Activated T-helper 17 cell treated with anti-CD3 and anti-CD28 coated beads, Interleukin-2, amount 50 U/mL, for 72 hours (primary cell): ENCODE measurements at regions not wholly inside any gene's neighbourhood (a gene's known extent, or its start where the extent isn't known, plus 50 kb on each side); places are given as distances from the start of the nearest gene placed in this dataset.

Experiments used
- ATAC-seq: fragments of 150-1000 bp; cut with Tn5 transposase; replicated peaks from 2 replicates; pipeline ENCODE4 v1.10.0; 2021; ENCODE audit warnings: mild to moderate bottlenecking, moderate library complexity
- H3K27ac Mint-ChIP-seq: one replicate; pipeline ENCODE4 v1.8.0; 2022; ENCODE audit warnings: mixed read lengths
- H3K27me3 Mint-ChIP-seq: one replicate; pipeline ENCODE4 v1.8.0; 2022; ENCODE audit warnings: mixed read lengths
- H3K36me3 Mint-ChIP-seq: one replicate; pipeline ENCODE4 v1.8.0; 2022; ENCODE audit warnings: low read depth, mild to moderate bottlenecking, mixed read lengths
- H3K4me1 Mint-ChIP-seq: one replicate; pipeline ENCODE4 v1.8.0; 2022; ENCODE audit warnings: mixed read lengths
- H3K4me3 Mint-ChIP-seq: one replicate; pipeline ENCODE4 v1.8.0; 2022; ENCODE audit warnings: mild to moderate bottlenecking, mixed read lengths
- H3K9me3 Mint-ChIP-seq: one replicate; pipeline ENCODE4 v1.8.0; 2022; ENCODE audit warnings: mixed read lengths

DNA sequence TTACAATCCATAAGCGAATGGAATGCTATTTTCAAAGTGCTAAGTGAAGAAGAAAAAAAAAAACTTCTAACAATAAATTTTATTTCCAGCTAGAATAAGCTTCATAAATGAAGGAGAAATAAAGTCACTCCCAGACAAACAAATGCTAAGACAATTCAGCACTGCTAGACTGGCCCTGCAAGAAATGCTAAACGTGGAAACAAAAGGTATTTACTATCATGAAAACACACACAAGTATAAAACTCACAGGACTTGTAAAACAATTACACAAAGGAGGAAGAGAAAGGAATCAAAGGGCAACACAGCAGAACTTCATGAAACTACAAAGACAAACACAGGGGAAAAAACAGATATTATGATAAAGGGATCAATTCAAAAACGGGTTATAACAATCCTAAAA, 85.8 kb upstream of the NELL2 start:
- H3K36me3 Mint-ChIP-seq, result no peaks in the 10 kb centered on the region
- ATAC-seq, result no peak
- H3K27me3 Mint-ChIP-seq, result no peaks in the 10 kb centered on the region
- H3K4me1 Mint-ChIP-seq, result no peaks in the 10 kb centered on the region
- peaks cover 4% of the 10 kb centered on the region for H3K9me3 Mint-ChIP-seq
- no peak overlapping the region for H3K4me3 Mint-ChIP-seq
- H3K27ac Mint-ChIP-seq, result no peak overlapping the region

- no peaks in the 10 kb centered on the region for H3K27me3 Mint-ChIP-seq
- no peak for ATAC-seq
- H3K4me3 Mint-ChIP-seq, result no peak overlapping the region
- no peaks in the 10 kb centered on the region for H3K4me1 Mint-ChIP-seq
- H3K9me3 Mint-ChIP-seq, result peaks cover 4% of the 10 kb centered on the region
- no peak overlapping the region for H3K27ac Mint-ChIP-seq
- no peaks in the 10 kb centered on the region for H3K36me3 Mint-ChIP-seq
Measured at GRCh38 chr12:44960856-44961255, 84.7 kb upstream of the NELL2 start.

GRCh38 chr12:44960423-44960822, 84.3 kb upstream of the NELL2 start:
- Mint-ChIP-seq H3K4me1 (no peaks in the 10 kb centered on the region), H3K27me3 (no peaks in the 10 kb centered on the region), H3K36me3 (no peaks in the 10 kb centered on the region), H3K4me3 (no peak overlapping the region), H3K27ac (no peak overlapping the region), H3K9me3 (peaks cover 4% of the 10 kb centered on the region)
- ATAC-seq, result no peak

DNA sequence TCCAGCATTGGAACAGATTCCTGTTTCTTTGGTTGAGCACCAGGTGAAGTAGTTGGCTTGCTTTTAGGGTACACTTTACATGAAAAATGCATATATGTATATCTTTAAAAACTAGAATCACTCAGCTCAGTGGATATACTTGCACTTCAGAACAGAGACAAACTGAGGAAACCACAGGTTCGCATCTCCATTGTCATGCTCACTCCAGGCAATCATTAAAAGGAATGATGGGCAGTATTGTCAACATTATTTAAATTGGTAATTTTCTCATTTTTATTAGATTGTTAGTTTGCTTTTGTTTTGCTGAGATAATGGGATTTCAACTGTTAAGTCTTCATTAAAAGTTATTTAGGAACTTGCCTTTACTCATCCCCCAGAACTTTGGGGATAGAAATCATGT, 71.0 kb upstream of the NELL2 start:
- ATAC-seq, result no peak
- no peak overlapping the region for H3K4me3 Mint-ChIP-seq
- peaks cover 15% of the 10 kb centered on the region for H3K27me3 Mint-ChIP-seq
- no peaks in the 10 kb centered on the region for H3K4me1 Mint-ChIP-seq
- H3K27ac Mint-ChIP-seq, result no peak overlapping the region
- H3K36me3 Mint-ChIP-seq, result no peaks in the 10 kb centered on the region
- H3K9me3 Mint-ChIP-seq, result no peaks in the 10 kb centered on the region

DNA sequence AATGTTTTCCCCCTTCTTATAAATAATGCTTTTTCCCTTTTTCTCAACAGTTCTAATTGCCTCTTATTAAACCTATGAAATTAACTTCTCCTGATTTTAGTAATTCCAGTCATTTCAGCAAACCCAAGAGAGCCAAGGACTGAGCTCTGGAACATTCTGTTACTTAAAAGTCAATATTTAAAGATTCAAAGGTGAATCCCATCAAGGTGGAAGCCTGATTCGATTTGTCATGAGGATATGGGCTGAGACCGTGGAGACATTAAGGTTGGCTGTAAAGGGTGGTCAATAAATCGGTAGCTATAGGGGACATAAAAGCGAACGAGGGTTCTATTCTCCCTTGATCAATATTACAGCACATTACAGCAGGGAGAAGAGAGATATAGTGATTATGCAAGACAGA, 66.6 kb upstream of the NELL2 start:
- H3K4me1 Mint-ChIP-seq, result no peaks in the 10 kb centered on the region
- no peak overlapping the region for H3K4me3 Mint-ChIP-seq
- no peak for ATAC-seq
- H3K9me3 Mint-ChIP-seq, result no peaks in the 10 kb centered on the region
- H3K27me3 Mint-ChIP-seq, result peaks cover 4% of the 10 kb centered on the region
- H3K27ac Mint-ChIP-seq, result no peak overlapping the region
- H3K36me3 Mint-ChIP-seq, result no peaks in the 10 kb centered on the region

GRCh38 chr12:44930972-44931600, 55.0 kb upstream of the NELL2 start:
- peak; percentile 49 for ATAC-seq
- Mint-ChIP-seq H3K36me3 (no peaks in the 10 kb centered on the region), H3K27ac (no peak overlapping the region), H3K4me1 (no peaks in the 10 kb centered on the region), H3K9me3 (no peaks in the 10 kb centered on the region), H3K4me3 (no peak overlapping the region), H3K27me3 (no peaks in the 10 kb centered on the region)

- no peaks in the 10 kb centered on the region for H3K4me1 Mint-ChIP-seq
- no peaks in the 10 kb centered on the region for H3K36me3 Mint-ChIP-seq
- H3K9me3 Mint-ChIP-seq, result no peaks in the 10 kb centered on the region
- ATAC-seq, result no peak
- no peaks in the 10 kb centered on the region for H3K27me3 Mint-ChIP-seq
- H3K27ac Mint-ChIP-seq, result no peak overlapping the region
- no peak overlapping the region for H3K4me3 Mint-ChIP-seq
Measured at GRCh38 chr12:44929236-44929885, 53.2 kb upstream of the NELL2 start.
